A673 (cell line): ENCODE measurements at regions not wholly inside any gene's neighbourhood (a gene's known extent, or its start where the extent isn't known, plus 50 kb on each side); places are given as distances from the start of the nearest gene placed in this dataset.

Experiments
- BruUV-seq: library from RNA; stranded (reverse); fragments of 400-500 nt; replicated peaks from 2 replicates; lab custom pipeline; 2021; lab: Mats Ljungman, UMichigan
- CTCF ChIA-PET: fragments of 300-600 bp; sonication (Branson Sonifier 250); formaldehyde crosslinking; loops from one replicate; lab custom pipeline; 2022; ENCODE audit warnings: antibody characterized with exemption; lab: Charles Lee
- POLR2A ChIA-PET: fragments of 300-600 bp; sonication (Branson Sonifier 250); formaldehyde crosslinking; loops from one replicate; lab custom pipeline; 2022; ENCODE audit warnings: antibody characterized with exemption; ENCODE audit not compliant: low non-redundant PET; lab: Charles Lee
- DNase-seq: peaks from one replicate; pipeline ENCODE4 v3.0.0-alpha.2; 2015; ENCODE audit warnings: low spot score
- H3K27ac ChIP-seq: fragments of 200-600 bp; sonication (generic); 2 replicates; pipeline ENCODE4 v1.5.1; 2016; ENCODE audit warnings: mixed run types, low read depth, mild to moderate bottlenecking, mixed read lengths, antibody characterized with exemption, low read length; ENCODE audit not compliant: poor library complexity, severe bottlenecking
- H3K27me3 ChIP-seq: fragments of 200-600 bp; sonication (generic); replicated peaks from 2 replicates; pipeline ENCODE4 v1.6.1; 2017; ENCODE audit warnings: mixed run types, low read depth, mild to moderate bottlenecking, mixed read lengths, antibody characterized with exemption, low read length; ENCODE audit not compliant: insufficient read depth, poor library complexity
- H3K36me3 ChIP-seq: fragments of 200-600 bp; sonication (generic); 2 replicates; pipeline ENCODE4 v1.6.1; 2016; ENCODE audit warnings: mixed run types, mild to moderate bottlenecking, mixed read lengths, antibody characterized with exemption, low read length; ENCODE audit not compliant: insufficient read depth, poor library complexity, severe bottlenecking
- H3K4me1 ChIP-seq: fragments of 200-600 bp; sonication (generic); 2 replicates; pipeline ENCODE4 v1.6.1; 2017; ENCODE audit warnings: mixed run types, mild to moderate bottlenecking, mixed read lengths, antibody characterized with exemption, low read length; ENCODE audit not compliant: insufficient read depth, poor library complexity, severe bottlenecking
- H3K4me3 ChIP-seq: fragments of 200-600 bp; sonication (generic); 2 replicates; pipeline ENCODE4 v1.5.1; 2016; ENCODE audit warnings: low read depth, mixed run types, mild to moderate bottlenecking, mixed read lengths, low read length; ENCODE audit not compliant: poor library complexity, severe bottlenecking
- H3K9me3 ChIP-seq: fragments of 200-600 bp; sonication (generic); 2 replicates; pipeline ENCODE4 v1.6.1; 2016; ENCODE audit warnings: mixed run types, low read depth, mild to moderate bottlenecking, mixed read lengths, antibody characterized with exemption, low read length; ENCODE audit not compliant: poor library complexity, severe bottlenecking
- CTCF ChIP-seq: fragments of 300-800, 200-600 bp; sonication (generic); conservative IDR thresholded peaks from 2 replicates; pipeline ENCODE4 v1.5.1; 2017; ENCODE audit warnings: low read depth, mild to moderate bottlenecking, antibody characterized with exemption, low read length, moderate library complexity, mixed read lengths
- EZH2 ChIP-seq: fragments of 200-600 bp; sonication (generic); IDR thresholded peaks from 2 replicates; pipeline ENCODE4 v1.6.1; 2017; ENCODE audit warnings: borderline replicate concordance, low read depth, mild to moderate bottlenecking, mixed read lengths, antibody characterized with exemption, low read length; ENCODE audit not compliant: poor library complexity, severe bottlenecking
- intact Hi-C: fragments of 100-400 bp; cut with micrococcal nuclease; formaldehyde crosslinking; loops from one replicate; pipeline ENCODE4 v1.10.0; 2022; ENCODE audit not compliant: unreplicated experiment

GRCh38 chrX:26334232-26334631 is 118.3 kb downstream of the MAGEB5 start:
- intact Hi-C loops = no loop called here
- no peaks in the 10 kb centered on the region for H3K4me1 ChIP-seq
- no peak for DNase-seq
- no peaks in the 10 kb centered on the region for H3K9me3 ChIP-seq
- TF ChIP-seq CTCF (no peak), EZH2 (no peak)
- no TSS peak for BruUV-seq
- no peak overlapping the region for H3K27ac ChIP-seq
- ChIA-PET POLR2A (no interaction called here), CTCF (no interaction called here)
- H3K4me3 ChIP-seq = no peak overlapping the region
- no peaks in the 10 kb centered on the region for H3K36me3 ChIP-seq
- H3K27me3 ChIP-seq = no peaks in the 10 kb centered on the region

- no peaks in the 10 kb centered on the region for H3K4me1 ChIP-seq
- H3K27me3 ChIP-seq = no peaks in the 10 kb centered on the region
- H3K36me3 ChIP-seq = no peaks in the 10 kb centered on the region
- CTCF ChIA-PET = no interaction called here
- H3K9me3 ChIP-seq = no peaks in the 10 kb centered on the region
- intact Hi-C loops = no loop called here
- H3K27ac ChIP-seq = no peak overlapping the region
- no TSS peak for BruUV-seq
- POLR2A ChIA-PET = no interaction called here
- no peak overlapping the region for H3K4me3 ChIP-seq
- TF ChIP-seq EZH2 (no peak), CTCF (no peak)
- DNase-seq = no peak
These were observed 112.8 kb downstream of the MAGEB5 start for GRCh38 chrX:26328608-26329319.

GRCh38 chrX:26309262-26309661 is 93.3 kb downstream of the MAGEB5 start:
- no TSS peak for BruUV-seq
- DNase-seq = no peak
- ChIA-PET POLR2A (no interaction called here), CTCF (no interaction called here)
- Histone ChIP-seq H3K36me3 (no peaks in the 10 kb centered on the region), H3K4me3 (no peak overlapping the region), H3K9me3 (no peaks in the 10 kb centered on the region), H3K27ac (no peak overlapping the region), H3K27me3 (no peaks in the 10 kb centered on the region), H3K4me1 (no peaks in the 10 kb centered on the region)
- TF ChIP-seq CTCF (no peak), EZH2 (no peak)
- intact Hi-C loops = no loop called here
